HepG2 (cell line): ENCODE measurements at regions not wholly inside any gene's neighbourhood (a gene's known extent, or its start where the extent isn't known, plus 50 kb on each side); places are given as distances from the start of the nearest gene placed in this dataset.

ENCODE experiments used
- ATAC-seq: fragments of 200-7000 bp; cut with Tn5 transposase; 3 replicates; pipeline ENCODE4 v1.9.1; 2020; ENCODE audit warnings: mild to moderate bottlenecking, moderate library complexity
- BruUV-seq: library from RNA; stranded (reverse); fragments of 400-500 nt; replicated peaks from 2 replicates; lab custom pipeline; 2021; lab: Mats Ljungman, UMichigan
- CTCF ChIA-PET: fragments of 300-600 bp; formaldehyde crosslinking; extraction: SDS; loops from one replicate; lab custom pipeline; 2021; ENCODE audit warnings: low total read pairs, inconsistent platforms, low intra/inter-chr PET ratio; lab: Yijun Ruan, JAX
- POLR2A ChIA-PET: fragments of 350-600 bp; sonication (Branson Sonifier 250); formaldehyde crosslinking; loops from one replicate; lab custom pipeline; 2020; ENCODE audit warnings: antibody characterized with exemption, inconsistent platforms; lab: Yijun Ruan, JAX
- DNase-seq: peaks from one replicate; pipeline ENCODE4 v3.0.0-alpha.2; 2015; ENCODE audit warnings: low spot score
- FAIRE-seq: peaks from 3 replicates; lab custom pipeline; 2011; peaks lifted over from hg19 to GRCh38; lab: Jason Lieb, UNC
- H2AFZ ChIP-seq: one replicate; pipeline ENCODE4 v1.6.1; 2011; ENCODE audit warnings: low read length, inconsistent platforms
- H3K27ac ChIP-seq: fragments of 300-600 bp; 3 replicates; pipeline ENCODE4 v1.8.0; 2011; ENCODE audit warnings: mixed run types, mild to moderate bottlenecking, mixed read lengths, low read length, inconsistent platforms; ENCODE audit not compliant: insufficient read depth; ENCODE audit errors: extremely low read length
- H3K27me3 ChIP-seq, 2 experiments: fragments of 200-600 bp in 1 of 2; 2 replicates in 1 of 2; 3 replicates in 1 of 2; pipeline versions ENCODE4 v1.6.0 to v1.8.0; 2011; ENCODE audit warnings: low read length in 2 of 2, mild to moderate bottlenecking in 2 of 2, moderate library complexity in 2 of 2, inconsistent platforms in 1 of 2; ENCODE audit not compliant: insufficient read depth in 2 of 2, control insufficient read depth in 1 of 2
- H3K36me3 ChIP-seq, 2 experiments: fragments of 200-600 bp in 1 of 2; replicated peaks in 1 of 2; 2 replicates in 1 of 2; 3 replicates in 1 of 2; pipeline versions ENCODE4 v1.5.1 to v1.8.0; 2011; ENCODE audit warnings: low read length in 2 of 2, inconsistent platforms in 1 of 2; ENCODE audit not compliant: insufficient read depth in 2 of 2, control insufficient read depth in 1 of 2
- H3K4me1 ChIP-seq: 2 replicates; pipeline ENCODE4 v1.5.1; 2012; ENCODE audit warnings: low read length, inconsistent platforms; ENCODE audit not compliant: insufficient read depth
- H3K4me2 ChIP-seq: 2 replicates; pipeline ENCODE4 v1.6.0; 2011; ENCODE audit warnings: low read depth, low read length, inconsistent platforms
- H3K4me3 ChIP-seq, 3 experiments: fragments of 200-600 bp in 1 of 3; sonication (generic), shearing (Covaris generic) in 1 of 3; replicated peaks in 1 of 3; 2 replicates each; pipeline ENCODE4 v1.5.1; 2011 to 2016; ENCODE audit warnings: low read length in 3 of 3, inconsistent platforms in 2 of 3, low read depth in 2 of 3, mild to moderate bottlenecking in 2 of 3, control low read depth in 1 of 3, mixed read lengths in 1 of 3; ENCODE audit not compliant: insufficient read depth in 1 of 3
- H3K79me2 ChIP-seq: one replicate; pipeline ENCODE4 v1.6.1; 2011; ENCODE audit warnings: low read length, inconsistent platforms; ENCODE audit not compliant: insufficient read depth
- H3K9ac ChIP-seq: 2 replicates; pipeline ENCODE4 v1.6.0; 2011; ENCODE audit warnings: mild to moderate bottlenecking, low read depth, low read length, inconsistent platforms; ENCODE audit not compliant: insufficient read depth
- H3K9me3 ChIP-seq: 2 replicates; pipeline ENCODE4 v1.5.1; 2012; ENCODE audit warnings: mild to moderate bottlenecking, low read length
- H4K20me1 ChIP-seq: 2 replicates; pipeline ENCODE4 v1.6.0; 2011; ENCODE audit warnings: inconsistent platforms, mild to moderate bottlenecking, low read length, moderate library complexity; ENCODE audit not compliant: insufficient read depth
- ATF4 ChIP-seq, 2 experiments: fragments of 450-650 bp in 1 of 2; sonication (generic) in 1 of 2; formaldehyde crosslinking; IDR thresholded peaks; 2 replicates each; pipeline versions ENCODE4 v1.5.0 to v1.8.0; 2020 to 2022; ENCODE audit warnings: mild to moderate bottlenecking in 1 of 2, missing genetic modification reagents in 1 of 2
- REXO4 ChIP-seq: sonication (generic); formaldehyde crosslinking; IDR thresholded peaks from 2 replicates; pipeline ENCODE4 v1.8.0; 2022; ENCODE audit warnings: missing genetic modification reagents, mild to moderate bottlenecking, borderline replicate concordance
- ZNF17 ChIP-seq: sonication (generic); formaldehyde crosslinking; IDR thresholded peaks from 2 replicates; pipeline ENCODE4 v1.5.0; 2020; ENCODE audit warnings: mild to moderate bottlenecking, missing genetic modification reagents
- ZNF577 ChIP-seq: sonication (generic); formaldehyde crosslinking; IDR thresholded peaks from 2 replicates; pipeline ENCODE4 v1.4.0; 2020; ENCODE audit warnings: mild to moderate bottlenecking, low read depth, missing genetic modification reagents, borderline replicate concordance
- WGBS: methylation state at CpG from one replicate; pipeline ENCODE4 v1.1.6; 2017; ENCODE audit warnings: low lambda C conversion rate; 5-methylcytosine and 5-hydroxymethylcytosine counted together
- in situ Hi-C: cut with HindIII; loops from 2 replicates; pipeline ENCODE4 v1.10.0; 2017; ENCODE audit warnings: low pct_unique_long_range_greater_than_20kb; ENCODE audit not compliant: extremely low pct_ligation_motif_present
- intact Hi-C: fragments of 100-400 bp; cut with micrococcal nuclease; formaldehyde crosslinking; loops from one replicate; pipeline ENCODE4 v1.10.0; 2022; ENCODE audit not compliant: unreplicated experiment
- TF ChIP-seq, protein P1 (sequence below): sonication (generic); formaldehyde crosslinking; IDR thresholded peaks from 2 replicates; pipeline ENCODE4 v1.8.0; 2022; ENCODE audit warnings: missing genetic modification reagents, low read depth, mild to moderate bottlenecking, borderline replicate concordance

DNA sequence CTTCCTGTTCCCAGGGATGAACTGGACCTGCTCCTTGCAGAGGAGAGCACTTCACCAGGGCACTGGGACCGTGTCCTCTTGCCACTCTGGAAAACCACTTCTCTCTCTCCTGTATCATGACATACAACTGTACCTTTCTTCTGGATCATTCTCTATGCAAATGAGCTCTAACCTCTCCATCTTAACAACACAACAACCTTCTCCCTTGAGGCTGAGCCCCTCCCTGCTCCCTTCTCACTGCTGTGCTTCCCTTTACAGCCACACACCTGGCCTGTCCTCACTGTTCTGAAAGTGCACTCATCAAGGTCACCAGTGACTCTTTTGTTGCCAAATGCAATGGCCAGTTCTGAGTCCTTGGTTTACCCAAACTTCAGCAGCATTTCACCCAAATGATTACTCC lies 54.5 kb upstream of the MRPS6 start:
- Histone ChIP-seq H3K9ac (no peak overlapping the region), H3K27ac (no peak overlapping the region), H3K79me2 (no peaks in the 10 kb centered on the region), H2AFZ (no peak overlapping the region), H3K27me3 (peaks cover 0 to 1% of the 10 kb centered on the region in 2 experiments; a peak in 1 of 5 replicates), H3K4me1 (peaks cover 55% of the 10 kb centered on the region), H3K9me3 (no peaks in the 10 kb centered on the region), H3K4me3 (no peak overlapping the region), H3K4me2 (no peak overlapping the region), H3K36me3 (no peaks in the 10 kb centered on the region), H4K20me1 (no peaks in the 10 kb centered on the region)
- in situ Hi-C loops (no loop called here), intact Hi-C loops (no loop called here)
- no TSS peak for BruUV-seq
- FAIRE-seq (no peak), ATAC-seq (no peak), DNase-seq (no peak)
- WGBS: 11% methylated on average over 1 of the region's 1 CpG
- ChIA-PET POLR2A (no interaction called here), CTCF (no interaction called here)
- no peak for TF ChIP-seq ATF4 (CRISPR knock-in tag; IDR thresholded peaks at IDR 0.05)

- Histone ChIP-seq H4K20me1 (no peaks in the 10 kb centered on the region), H3K27me3 (0 out of 5 replicates have a peak, but pooled peaks cover 0 to 1% of the 10 kb centered on the region in 2 experiments), H3K36me3 (no peaks in the 10 kb centered on the region), H3K4me2 (no peak overlapping the region), H3K79me2 (no peaks in the 10 kb centered on the region), H3K27ac (no peak overlapping the region), H3K4me1 (peaks cover 48% of the 10 kb centered on the region), H3K9ac (no peak overlapping the region), H2AFZ (no peak overlapping the region), H3K4me3 (no peak overlapping the region), H3K9me3 (no peaks in the 10 kb centered on the region)
- ChIA-PET CTCF (no interaction called here), POLR2A (interaction anchor here (0.5 kb wide), 1 partner anchor 22 kb away, joined by 3 read pairs; no protein-coding TSS in a partner anchor)
- BruUV-seq: no TSS peak
- no peak for TF ChIP-seq REXO4 (CRISPR knock-in tag)
- TF ChIP-seq ZNF577 (CRISPR knock-in tag): no peak
- TF ChIP-seq ZNF17 (CRISPR knock-in tag): no peak
- TF ChIP-seq, protein P1, sequence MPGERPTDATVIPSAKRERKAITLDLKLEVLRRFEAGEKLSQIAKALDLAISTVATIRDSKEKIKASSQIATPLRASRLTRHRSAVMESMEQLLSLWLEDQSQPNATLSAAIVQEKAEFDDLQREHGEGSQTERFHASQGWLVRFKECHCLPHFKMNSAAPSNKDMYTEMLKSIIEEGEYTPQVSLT: no peak
- intact Hi-C loops (no loop called here), in situ Hi-C loops (no loop called here)
- WGBS: 18% methylated on average over 1 of the region's 1 CpG
- DNase-seq: no peak
- FAIRE-seq: no peak
- no peak for ATAC-seq
These were observed 55.2 kb upstream of the MRPS6 start for GRCh38 chr21:34018185-34018584.
